Suprapubic skin (tissue), 3 donors: ENCODE measurements at regions not wholly inside any gene's neighbourhood (a gene's known extent, or its start where the extent isn't known, plus 50 kb on each side); places are given as distances from the start of the nearest gene placed in this dataset.

Experiments
- CTCF ChIP-seq, 2 donors: fragments of 200-600 bp in 1 of 2; fragments of 450-650 bp in 1 of 2; sonication (generic) in 1 of 2; IDR thresholded peaks; one replicate each; pipeline ENCODE4 v1.5.1; 2016 to 2019; ENCODE audit warnings: antibody characterized with exemption in 2 of 2, mild to moderate bottlenecking in 1 of 2, moderate library complexity in 1 of 2
- POLR2AphosphoS5 ChIP-seq, 3 donors: sonication (generic); formaldehyde crosslinking; IDR thresholded peaks; one replicate each; pipeline ENCODE4 v1.6.1; 2017; ENCODE audit warnings: antibody characterized with exemption in 3 of 3

- no peak for TF ChIP-seq POLR2AphosphoS5 (IDR thresholded peaks at IDR 0.05)
- TF ChIP-seq CTCF (IDR thresholded peaks at IDR 0.05), result no peak
Observed at GRCh38 chr16:26688105-26688504, 378.6 kb upstream of the C16orf82 start.
